ENCODE measurements at regions not wholly inside any gene's neighbourhood (a gene's known extent, or its start where the extent isn't known, plus 50 kb on each side); places are given as distances from the start of the nearest gene placed in this dataset.
"Not testable (repeated sequence)": the region's sequence is repeated elsewhere in the genome, so short reads cannot be mapped to it uniquely, and the experiment has no call there.

GRCh38 chr18:34330308-34330707 lies 105.6 kb upstream of the NOL4 start:
- TF ChIP-seq CTCF (IDR thresholded peaks at IDR 0.05), result no peak
- intact Hi-C loops (cut with DNase I), result no loop called here
- Histone ChIP-seq H3K36me3 (no peaks in the 10 kb centered on the region), H3K27me3 (no peaks in the 10 kb centered on the region), H3K27ac (no peak overlapping the region), H3K9me3 (no peaks in the 10 kb centered on the region), H3K4me3 (no peak overlapping the region), H3K4me1 (no peaks in the 10 kb centered on the region)
- no peak for DNase-seq (ENCODE audit: low spot score in 2 of 2)

- DNase-seq (ENCODE audit: low spot score in 2 of 2); H3K27ac ChIP-seq; H3K4me3 ChIP-seq; H3K27me3 ChIP-seq; H3K36me3 ChIP-seq; H3K4me1 ChIP-seq; intact Hi-C loops (cut with DNase I); H3K9me3 ChIP-seq: not testable (repeated sequence)
Observed at GRCh38 chr18:34330907-34331306, 106.2 kb upstream of the NOL4 start.

GRCh38 chr18:34331343-34331742 lies 106.6 kb upstream of the NOL4 start:
- DNase-seq (ENCODE audit: low spot score in 2 of 2); H3K36me3 ChIP-seq; H3K27me3 ChIP-seq; H3K4me1 ChIP-seq; intact Hi-C loops (cut with DNase I); H3K27ac ChIP-seq; H3K9me3 ChIP-seq; H3K4me3 ChIP-seq: not testable (repeated sequence)

- no peak overlapping the region for H3K4me3 ChIP-seq
- intact Hi-C loops (cut with DNase I), result no loop called here
- H3K9me3 ChIP-seq, result no peaks in the 10 kb centered on the region
- DNase-seq (ENCODE audit: low spot score in 2 of 2), result no peak
- TF ChIP-seq CTCF (IDR thresholded peaks at IDR 0.05), result no peak
- H3K4me1 ChIP-seq, result no peaks in the 10 kb centered on the region
- no peaks in the 10 kb centered on the region for H3K36me3 ChIP-seq
- no peaks in the 10 kb centered on the region for H3K27me3 ChIP-seq
- no peak overlapping the region for H3K27ac ChIP-seq
Observed at GRCh38 chr18:34339155-34339554, 114.4 kb upstream of the NOL4 start.

GRCh38 chr18:34342960-34343359 lies 118.2 kb upstream of the NOL4 start:
- H3K27ac ChIP-seq, result no peak overlapping the region
- no peaks in the 10 kb centered on the region for H3K36me3 ChIP-seq
- H3K27me3 ChIP-seq, result no peaks in the 10 kb centered on the region
- H3K4me3 ChIP-seq, result no peak overlapping the region
- no peak for DNase-seq (ENCODE audit: low spot score in 2 of 2)
- TF ChIP-seq CTCF (IDR thresholded peaks at IDR 0.05), result no peak
- no peaks in the 10 kb centered on the region for H3K9me3 ChIP-seq
- intact Hi-C loops (cut with DNase I), result no loop called here
- no peaks in the 10 kb centered on the region for H3K4me1 ChIP-seq

GRCh38 chr18:34345738-34346137 lies 121.0 kb upstream of the NOL4 start:
- H3K4me1 ChIP-seq, result no peaks in the 10 kb centered on the region
- DNase-seq (ENCODE audit: low spot score in 2 of 2), result no peak
- TF ChIP-seq CTCF (IDR thresholded peaks at IDR 0.05), result no peak
- intact Hi-C loops (cut with DNase I), result no loop called here
- no peaks in the 10 kb centered on the region for H3K9me3 ChIP-seq
- H3K4me3 ChIP-seq, result no peak overlapping the region
- no peaks in the 10 kb centered on the region for H3K36me3 ChIP-seq
- H3K27ac ChIP-seq, result no peak overlapping the region
- no peaks in the 10 kb centered on the region for H3K27me3 ChIP-seq

GRCh38 chr18:34350778-34351177 lies 126.1 kb upstream of the NOL4 start:
- intact Hi-C loops (cut with DNase I), result no loop called here
- no peak overlapping the region for H3K4me3 ChIP-seq
- no peaks in the 10 kb centered on the region for H3K9me3 ChIP-seq
- no peak for DNase-seq (ENCODE audit: low spot score in 2 of 2)
- no peaks in the 10 kb centered on the region for H3K36me3 ChIP-seq
- no peak for TF ChIP-seq CTCF (IDR thresholded peaks at IDR 0.05)
- no peaks in the 10 kb centered on the region for H3K27me3 ChIP-seq
- H3K4me1 ChIP-seq, result peaks cover 0 to 2% of the 10 kb centered on the region in 2 donors
- no peak overlapping the region for H3K27ac ChIP-seq
